22Rv1 (cell line): ENCODE measurements at regions not wholly inside any gene's neighbourhood (a gene's known extent, or its start where the extent isn't known, plus 50 kb on each side); places are given as distances from the start of the nearest gene placed in this dataset.
"Not testable (repeated sequence)": the region's sequence is repeated elsewhere in the genome, so short reads cannot be mapped to it uniquely, and the experiment has no call there.

ENCODE experiments used
- H3K27ac ChIP-seq: fragments of 450-650 bp; 2 replicates; pipeline ENCODE4 v1.5.1; 2017
- ZFX ChIP-seq: fragments of 450-650 bp; IDR thresholded peaks from 2 replicates; pipeline ENCODE4 v1.6.1; 2017; ENCODE audit warnings: antibody characterized with exemption, borderline replicate concordance
- TF ChIP-seq, protein P1 (sequence below): fragments of 450-650 bp; IDR thresholded peaks from 2 replicates; pipeline ENCODE4 v1.5.1; 2017; ENCODE audit warnings: mild to moderate bottlenecking

DNA sequence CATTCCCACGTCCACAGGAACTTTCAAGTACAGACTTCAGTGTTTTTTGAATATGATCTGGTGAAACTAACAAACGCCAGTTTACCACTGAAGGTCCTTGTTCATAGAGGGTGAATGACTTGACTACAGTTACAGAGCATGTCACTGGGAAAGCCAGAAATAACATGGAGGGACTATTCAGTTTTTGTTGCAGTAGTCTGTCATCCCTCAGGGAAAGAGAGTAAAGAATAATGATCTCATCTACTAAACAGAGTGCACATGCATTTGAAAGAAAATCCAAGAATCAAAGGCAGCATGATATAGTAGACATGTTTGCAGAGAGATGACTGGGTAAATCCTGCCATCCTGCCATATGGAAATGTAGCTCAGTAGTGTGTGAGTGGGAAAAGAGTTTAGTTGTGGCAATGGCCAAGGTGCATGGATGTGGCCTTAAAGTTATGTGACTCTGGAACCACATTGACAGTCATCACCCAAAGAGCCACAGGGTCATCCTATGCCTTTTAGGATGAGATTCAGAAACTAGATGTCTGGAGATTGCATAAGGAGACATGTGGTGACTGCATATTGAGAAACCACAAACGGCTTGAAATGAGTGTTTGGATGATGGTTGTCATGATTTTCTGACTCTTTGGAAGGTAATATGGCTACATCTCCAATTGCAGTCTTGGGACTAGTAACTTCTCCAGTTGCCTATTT is 125.3 kb upstream of the ZEB2 start:
- TF ChIP-seq, protein P1, sequence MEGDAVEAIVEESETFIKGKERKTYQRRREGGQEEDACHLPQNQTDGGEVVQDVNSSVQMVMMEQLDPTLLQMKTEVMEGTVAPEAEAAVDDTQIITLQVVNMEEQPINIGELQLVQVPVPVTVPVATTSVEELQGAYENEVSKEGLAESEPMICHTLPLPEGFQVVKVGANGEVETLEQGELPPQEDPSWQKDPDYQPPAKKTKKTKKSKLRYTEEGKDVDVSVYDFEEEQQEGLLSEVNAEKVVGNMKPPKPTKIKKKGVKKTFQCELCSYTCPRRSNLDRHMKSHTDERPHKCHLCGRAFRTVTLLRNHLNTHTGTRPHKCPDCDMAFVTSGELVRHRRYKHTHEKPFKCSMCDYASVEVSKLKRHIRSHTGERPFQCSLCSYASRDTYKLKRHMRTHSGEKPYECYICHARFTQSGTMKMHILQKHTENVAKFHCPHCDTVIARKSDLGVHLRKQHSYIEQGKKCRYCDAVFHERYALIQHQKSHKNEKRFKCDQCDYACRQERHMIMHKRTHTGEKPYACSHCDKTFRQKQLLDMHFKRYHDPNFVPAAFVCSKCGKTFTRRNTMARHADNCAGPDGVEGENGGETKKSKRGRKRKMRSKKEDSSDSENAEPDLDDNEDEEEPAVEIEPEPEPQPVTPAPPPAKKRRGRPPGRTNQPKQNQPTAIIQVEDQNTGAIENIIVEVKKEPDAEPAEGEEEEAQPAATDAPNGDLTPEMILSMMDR: no peak
- no peak for TF ChIP-seq ZFX
- H3K27ac ChIP-seq: no peak overlapping the region

DNA sequence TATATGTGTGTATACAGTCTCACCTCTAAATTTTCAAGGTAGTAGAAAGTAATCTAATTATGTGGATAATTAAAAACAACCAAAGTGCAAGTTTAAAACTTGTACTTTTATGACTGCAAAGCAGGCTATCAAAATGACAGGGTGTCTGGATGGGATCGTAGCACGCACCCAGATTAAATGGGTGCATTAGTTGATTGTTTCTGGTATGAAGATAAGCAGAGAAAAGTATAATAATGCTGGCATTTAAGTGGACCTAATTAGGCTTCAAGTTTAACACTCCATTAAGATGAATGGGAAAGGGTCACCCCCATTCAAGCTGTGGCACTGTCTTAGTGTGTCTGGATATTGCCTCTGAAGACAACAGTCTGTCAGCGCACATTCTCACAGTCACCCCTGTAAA is 124.6 kb upstream of the ZEB2 start:
- H3K27ac ChIP-seq: no peak overlapping the region
- no peak for TF ChIP-seq ZFX
- TF ChIP-seq, protein P1: no peak

DNA sequence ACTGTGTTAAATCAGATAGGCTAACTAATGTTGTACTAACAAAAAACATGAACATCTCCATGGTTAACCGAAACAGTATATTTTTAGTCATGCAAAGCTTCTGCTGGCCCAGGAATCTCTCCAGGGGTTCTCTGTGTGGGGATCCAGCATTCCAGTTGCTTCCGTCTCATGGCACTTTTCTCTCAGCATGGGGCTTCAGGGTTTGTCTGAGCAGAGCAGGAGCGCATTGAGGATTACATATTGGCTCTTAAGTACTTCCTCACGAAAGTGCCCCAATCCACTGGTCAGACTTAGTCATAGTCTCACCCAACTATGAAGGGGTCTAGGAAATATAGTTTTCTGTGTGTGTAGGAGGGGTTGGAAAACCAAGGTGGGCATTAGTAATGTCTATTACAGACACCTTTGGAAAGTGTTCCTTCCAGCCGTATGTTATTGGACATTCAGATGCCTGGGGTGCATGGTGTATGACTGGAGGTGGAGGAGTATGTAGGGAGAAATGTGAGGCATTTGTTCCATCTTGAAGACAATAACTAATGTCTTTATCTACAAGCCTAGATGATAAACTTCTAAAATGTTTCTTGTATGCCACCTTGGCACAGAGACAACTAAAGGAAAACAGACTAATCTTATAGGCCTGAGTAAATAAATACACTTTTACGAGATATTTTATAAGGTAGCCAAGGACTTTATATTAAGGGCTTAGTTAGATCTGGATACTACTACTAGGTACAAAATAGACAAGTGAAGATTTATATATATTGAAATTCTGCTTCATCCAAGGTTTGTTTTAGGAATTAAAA is 123.8 kb upstream of the ZEB2 start:
- no peak overlapping the region for H3K27ac ChIP-seq
- no peak for TF ChIP-seq ZFX
- TF ChIP-seq, protein P1: no peak

DNA sequence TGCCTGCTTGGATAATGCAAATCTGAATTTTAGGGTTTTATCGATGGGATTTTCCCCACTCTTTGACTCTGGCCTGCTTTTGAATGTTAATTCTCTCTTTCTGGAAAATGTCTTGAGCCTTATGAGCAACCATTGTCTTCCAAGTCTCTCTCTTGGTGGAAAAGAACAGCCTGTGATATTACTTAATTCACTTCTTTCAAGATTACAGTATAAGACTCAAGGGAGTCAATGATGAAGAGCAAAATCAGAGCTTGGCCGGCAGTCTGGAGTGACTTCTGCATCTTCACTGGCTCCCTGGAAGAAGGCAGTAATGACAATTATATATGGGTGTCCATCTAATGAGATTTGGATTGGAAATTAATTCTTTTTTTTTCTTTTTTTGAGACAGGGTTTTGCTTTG is 122.9 kb upstream of the ZEB2 start:
- no peak overlapping the region for H3K27ac ChIP-seq
- TF ChIP-seq, protein P1: no peak
- no peak for TF ChIP-seq ZFX

DNA sequence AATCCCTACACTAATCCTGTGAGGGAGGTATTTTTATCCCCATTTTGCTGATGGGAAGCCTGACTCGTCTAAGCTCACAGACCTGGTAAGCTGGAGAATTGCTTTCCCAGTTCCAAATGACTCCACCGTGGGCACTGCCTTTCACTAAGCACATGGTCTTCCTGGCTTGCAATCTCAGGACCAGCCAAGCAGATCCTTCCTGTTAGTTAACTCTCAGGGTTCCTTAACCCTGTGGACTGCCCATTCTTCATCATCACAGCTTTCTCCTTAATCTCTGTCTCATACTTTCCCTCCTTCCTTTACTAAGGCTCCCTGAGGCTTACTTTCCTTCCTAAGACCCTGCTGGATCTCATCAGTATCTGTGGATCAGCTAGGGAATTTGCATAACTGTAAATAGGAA is 122.2 kb upstream of the ZEB2 start:
- H3K27ac ChIP-seq: no peak overlapping the region
- TF ChIP-seq ZFX: no peak
- TF ChIP-seq, protein P1: no peak

DNA sequence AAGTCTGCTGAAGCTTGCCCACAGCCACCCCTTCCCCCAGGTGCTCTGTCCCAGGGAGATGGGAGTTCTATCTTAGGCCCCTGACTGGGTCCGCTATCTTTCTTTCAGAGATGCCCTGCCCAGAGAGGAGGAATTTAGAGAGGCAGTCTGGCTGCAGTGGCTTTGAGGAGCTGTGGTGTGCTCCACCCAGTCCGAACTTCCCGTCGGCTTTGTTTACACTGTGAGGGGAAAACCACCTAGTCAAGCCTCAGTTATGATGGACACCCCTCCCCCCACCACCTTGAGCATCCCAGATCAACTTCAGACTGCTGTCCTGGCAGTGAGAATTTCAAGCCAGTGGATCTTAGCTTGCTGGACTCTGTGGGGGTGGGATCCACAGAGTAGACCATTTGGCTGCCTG is 118.3 kb upstream of the ZEB2 start:
- not testable (repeated sequence) for H3K27ac ChIP-seq

DNA sequence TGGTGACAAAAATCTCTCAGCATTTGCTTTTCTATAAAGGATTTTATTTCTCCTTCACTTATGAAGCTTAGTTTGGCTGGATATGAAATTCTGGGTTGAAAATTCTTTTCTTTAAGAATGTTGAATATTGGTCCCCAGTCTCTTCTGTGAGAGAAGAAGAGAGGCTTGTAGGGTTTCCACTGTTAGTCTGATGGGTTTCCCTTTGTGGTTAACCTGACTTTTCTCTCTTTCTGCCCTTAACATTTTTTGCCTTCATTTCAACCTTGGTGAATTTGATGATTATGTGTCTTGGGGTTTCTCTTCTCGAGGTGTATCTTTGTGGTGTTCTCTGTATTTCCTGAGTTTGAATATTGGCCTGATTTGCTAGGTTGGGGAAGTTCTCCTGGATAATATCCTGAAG is 116.9 kb upstream of the ZEB2 start:
- not testable (repeated sequence) for H3K27ac ChIP-seq

DNA sequence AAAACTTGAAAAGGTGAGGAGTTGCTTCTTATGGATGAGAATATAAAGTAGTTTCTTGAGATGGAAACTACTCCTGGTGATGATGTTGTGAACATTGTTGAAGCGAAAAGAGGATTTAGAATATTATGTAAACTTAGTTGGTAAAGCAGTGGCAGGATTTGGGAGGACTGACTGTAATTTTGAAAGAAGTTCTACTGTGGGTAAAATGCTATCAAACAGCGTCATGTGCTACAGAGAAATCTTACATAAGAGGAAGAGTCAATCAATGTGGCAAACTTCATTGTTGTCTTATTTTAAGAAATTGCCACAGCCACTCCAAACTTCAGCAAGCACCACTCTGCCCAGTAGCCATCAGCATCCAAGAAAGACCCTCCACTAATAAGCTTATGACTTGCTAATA is 112.9 kb upstream of the ZEB2 start:
- H3K27ac ChIP-seq: no peak overlapping the region
- TF ChIP-seq, protein P1: no peak
- TF ChIP-seq ZFX: no peak
